Glutamatergic neuron (in vitro differentiated cells): ENCODE measurements at regions not wholly inside any gene's neighbourhood (a gene's known extent, or its start where the extent isn't known, plus 50 kb on each side); places are given as distances from the start of the nearest gene placed in this dataset.

Experiments used
- DNase-seq: peaks from one replicate; pipeline ENCODE4 v3.0.0; 2022
- H3K27ac Mint-ChIP-seq: one replicate; pipeline ENCODE4 v1.8.0; 2020; ENCODE audit warnings: mild to moderate bottlenecking, mixed read lengths, inconsistent platforms; ENCODE audit not compliant: unreplicated experiment
- H3K27me3 Mint-ChIP-seq: one replicate; pipeline ENCODE4 v1.8.0; 2020; ENCODE audit warnings: mild to moderate bottlenecking, moderate library complexity, mixed read lengths, inconsistent platforms; ENCODE audit not compliant: unreplicated experiment
- H3K36me3 Mint-ChIP-seq: one replicate; pipeline ENCODE4 v1.8.0; 2020; ENCODE audit warnings: mild to moderate bottlenecking, mixed read lengths, inconsistent platforms; ENCODE audit not compliant: unreplicated experiment
- H3K4me1 Mint-ChIP-seq: one replicate; pipeline ENCODE4 v1.8.0; 2020; ENCODE audit warnings: mild to moderate bottlenecking, low read depth, mixed read lengths, inconsistent platforms; ENCODE audit not compliant: unreplicated experiment
- H3K4me3 Mint-ChIP-seq: one replicate; pipeline ENCODE4 v1.8.0; 2020; ENCODE audit warnings: mild to moderate bottlenecking, mixed read lengths, inconsistent platforms; ENCODE audit not compliant: unreplicated experiment
- H3K9me3 Mint-ChIP-seq: one replicate; pipeline ENCODE4 v1.8.0; 2020; ENCODE audit warnings: mild to moderate bottlenecking, moderate library complexity, mixed read lengths, inconsistent platforms; ENCODE audit not compliant: unreplicated experiment
- CTCF ChIP-seq: fragments of 200-600 bp; sonication (generic); IDR thresholded peaks from one replicate; pipeline ENCODE4 v1.5.0; 2021; ENCODE audit not compliant: partially characterized antibody, unreplicated experiment

GRCh38 chr1:5644281-5645134, 347.7 kb downstream of the NPHP4 start:
- Mint-ChIP-seq H3K27ac (no peak overlapping the region), H3K4me1 (no peaks in the 10 kb centered on the region), H3K36me3 (peaks cover 16% of the 10 kb centered on the region), H3K27me3 (peaks cover 10% of the 10 kb centered on the region), H3K4me3 (no peak overlapping the region), H3K9me3 (peaks cover 25% of the 10 kb centered on the region)
- no peak for TF ChIP-seq CTCF
- DNase-seq, result no peak

GRCh38 chr1:5643360-5644107, 348.7 kb downstream of the NPHP4 start:
- Mint-ChIP-seq H3K9me3 (peaks cover 25% of the 10 kb centered on the region), H3K4me3 (no peak overlapping the region), H3K27ac (no peak overlapping the region), H3K36me3 (peaks cover 16% of the 10 kb centered on the region), H3K4me1 (no peaks in the 10 kb centered on the region), H3K27me3 (peaks cover 10% of the 10 kb centered on the region)
- no peak for DNase-seq
- TF ChIP-seq CTCF, result no peak

GRCh38 chr1:5640845-5641244, 351.4 kb downstream of the NPHP4 start:
- Mint-ChIP-seq H3K27ac (no peak overlapping the region), H3K27me3 (peaks cover 5% of the 10 kb centered on the region), H3K4me3 (no peak overlapping the region), H3K4me1 (no peaks in the 10 kb centered on the region), H3K9me3 (peaks cover 16% of the 10 kb centered on the region), H3K36me3 (peaks cover 16% of the 10 kb centered on the region)
- DNase-seq, result no peak
- TF ChIP-seq CTCF, result no peak

- TF ChIP-seq CTCF, result no peak
- no peak for DNase-seq
- peaks cover 10% of the 10 kb centered on the region for H3K9me3 Mint-ChIP-seq
Observed at GRCh38 chr1:5639106-5639722, 353.0 kb downstream of the NPHP4 start.

GRCh38 chr1:5638582-5638981, 353.6 kb downstream of the NPHP4 start:
- no peak for TF ChIP-seq CTCF
- Mint-ChIP-seq H3K4me3 (no peak overlapping the region), H3K4me1 (no peaks in the 10 kb centered on the region), H3K27ac (no peak overlapping the region), H3K9me3 (peaks cover 10% of the 10 kb centered on the region), H3K27me3 (peaks cover 7% of the 10 kb centered on the region), H3K36me3 (peaks cover 13% of the 10 kb centered on the region)
- no peak for DNase-seq

More at GRCh38 chr1:5639106-5639722, 353.0 kb downstream of the NPHP4 start:
- Mint-ChIP-seq H3K36me3 (peaks cover 13% of the 10 kb centered on the region), H3K27me3 (peaks cover 5% of the 10 kb centered on the region), H3K27ac (no peak overlapping the region), H3K4me3 (no peak overlapping the region), H3K4me1 (no peaks in the 10 kb centered on the region)
